Lower lobe of right lung (tissue), 2 donors: ENCODE measurements at regions not wholly inside any gene's neighbourhood (a gene's known extent, or its start where the extent isn't known, plus 50 kb on each side); places are given as distances from the start of the nearest gene placed in this dataset.

ENCODE experiments used
- ATAC-seq, 2 donors: fragments of 200-7000 bp; cut with Tn5 transposase; one replicate each; pipeline ENCODE4 v1.9.1; 2020 to 2022; ENCODE audit warnings: mild to moderate bottlenecking in 2 of 2, moderate library complexity in 2 of 2
- DNase-seq: peaks from one replicate; pipeline ENCODE4 v3.0.0-alpha.2; 2020
- H3K27ac ChIP-seq: fragments of 200-600 bp; one replicate; pipeline ENCODE4 v1.8.0; 2022
- H3K27me3 ChIP-seq: fragments of 200-600 bp; one replicate; pipeline ENCODE4 v1.8.0; 2022; ENCODE audit warnings: low read depth
- H3K36me3 ChIP-seq: fragments of 200-600 bp; one replicate; pipeline ENCODE4 v1.8.0; 2022; ENCODE audit warnings: mild to moderate bottlenecking
- H3K4me1 ChIP-seq: fragments of 200-600 bp; one replicate; pipeline ENCODE4 v1.8.0; 2022
- H3K4me3 ChIP-seq: fragments of 200-600 bp; one replicate; pipeline ENCODE4 v1.8.0; 2022; ENCODE audit warnings: mild to moderate bottlenecking
- H3K9me3 ChIP-seq: fragments of 200-600 bp; one replicate; pipeline ENCODE4 v1.8.0; 2022
- CTCF ChIP-seq: fragments of 200-600 bp; IDR thresholded peaks from one replicate; pipeline ENCODE4 v1.8.0; 2022; ENCODE audit warnings: antibody characterized with exemption, mild to moderate bottlenecking
- intact Hi-C: fragments of 100-400 bp; cut with DNase I; formaldehyde crosslinking; loops from one replicate; pipeline ENCODE4 v1.11.0; 2022
- donor health status: DM: no; HTN: yes; CAD: no; lungs with severe emphysema.

- no peak for ATAC-seq
- no peak for DNase-seq
- intact Hi-C loops, result no loop called here
- H3K27ac ChIP-seq, result no peak overlapping the region
- peaks cover 14% of the 10 kb centered on the region for H3K4me1 ChIP-seq
- H3K4me3 ChIP-seq, result no peak overlapping the region
- no peaks in the 10 kb centered on the region for H3K27me3 ChIP-seq
- H3K9me3 ChIP-seq, result no peaks in the 10 kb centered on the region
- no peaks in the 10 kb centered on the region for H3K36me3 ChIP-seq
- no peak for TF ChIP-seq CTCF
These were observed 66.2 kb upstream of the SLC1A1 start for GRCh38 chr9:4424038-4424437.

- Histone ChIP-seq H3K27ac (no peak overlapping the region), H3K36me3 (no peaks in the 10 kb centered on the region), H3K9me3 (no peaks in the 10 kb centered on the region), H3K27me3 (no peaks in the 10 kb centered on the region), H3K4me3 (no peak overlapping the region), H3K4me1 (peaks cover 14% of the 10 kb centered on the region)
- TF ChIP-seq CTCF, result no peak
- ATAC-seq, result no peak
- DNase-seq, result no peak
- intact Hi-C loops, result no loop called here
These were observed 67.1 kb upstream of the SLC1A1 start for GRCh38 chr9:4423207-4423610.

GRCh38 chr9:4422495-4422894 lies 67.8 kb upstream of the SLC1A1 start:
- H3K36me3 ChIP-seq, result no peaks in the 10 kb centered on the region
- ATAC-seq, result no peak
- H3K27ac ChIP-seq, result no peak overlapping the region
- TF ChIP-seq CTCF, result no peak
- H3K9me3 ChIP-seq, result no peaks in the 10 kb centered on the region
- intact Hi-C loops, result no loop called here
- H3K4me1 ChIP-seq, result peaks cover 14% of the 10 kb centered on the region
- DNase-seq, result no peak
- H3K27me3 ChIP-seq, result no peaks in the 10 kb centered on the region
- no peak overlapping the region for H3K4me3 ChIP-seq

- intact Hi-C loops, result no loop called here
- Histone ChIP-seq H3K9me3 (no peaks in the 10 kb centered on the region), H3K4me1 (peaks cover 14% of the 10 kb centered on the region), H3K36me3 (no peaks in the 10 kb centered on the region), H3K4me3 (no peak overlapping the region), H3K27ac (no peak overlapping the region), H3K27me3 (no peaks in the 10 kb centered on the region)
- TF ChIP-seq CTCF, result no peak
- DNase-seq (no peak), ATAC-seq (no peak)
These were observed 68.4 kb upstream of the SLC1A1 start for GRCh38 chr9:4421847-4422246.

GRCh38 chr9:4420351-4420750 lies 69.9 kb upstream of the SLC1A1 start:
- no peak overlapping the region for H3K27ac ChIP-seq
- no peak overlapping the region for H3K4me3 ChIP-seq
- intact Hi-C loops, result no loop called here
- H3K9me3 ChIP-seq, result no peaks in the 10 kb centered on the region
- no peaks in the 10 kb centered on the region for H3K36me3 ChIP-seq
- peaks cover 11% of the 10 kb centered on the region for H3K4me1 ChIP-seq
- TF ChIP-seq CTCF, result no peak
- DNase-seq (no peak), ATAC-seq (no peak)
- no peaks in the 10 kb centered on the region for H3K27me3 ChIP-seq
